IMR-90 (cell line): ENCODE measurements at regions not wholly inside any gene's neighbourhood (a gene's known extent, or its start where the extent isn't known, plus 50 kb on each side); places are given as distances from the start of the nearest gene placed in this dataset.

Source experiments
- BHLHE40 ChIP-seq: fragments of 150-350 bp; IDR thresholded peaks from 2 replicates; pipeline ENCODE4 v1.6.1; 2016; ENCODE audit warnings: mild to moderate bottlenecking, low read depth, low read length
- CEBPB ChIP-seq: IDR thresholded peaks from 2 replicates; pipeline ENCODE4 v1.6.1; 2012; ENCODE audit warnings: low read depth, low read length, improper control_type of control experiment
- CHD1 ChIP-seq: IDR thresholded peaks from 2 replicates; pipeline ENCODE4 v1.6.1; 2012; ENCODE audit warnings: low read depth, low read length, improper control_type of control experiment
- ELK1 ChIP-seq: fragments of 150-350 bp; IDR thresholded peaks from 2 replicates; pipeline ENCODE4 v1.6.1; 2016; ENCODE audit warnings: low read depth, mild to moderate bottlenecking, low read length, moderate library complexity, borderline replicate concordance
- MAFK ChIP-seq: IDR thresholded peaks from 2 replicates; pipeline ENCODE4 v1.6.1; 2012; ENCODE audit warnings: low read depth, low read length, improper control_type of control experiment
- MAZ ChIP-seq: IDR thresholded peaks from 2 replicates; pipeline ENCODE4 v1.6.1; 2012; ENCODE audit warnings: low read depth, mild to moderate bottlenecking, low read length, improper control_type of control experiment, moderate library complexity, borderline replicate concordance
- NFE2L2 ChIP-seq: fragments of 150-350 bp; IDR thresholded peaks from 2 replicates; pipeline ENCODE4 v1.6.1; 2016; ENCODE audit warnings: low read depth, mild to moderate bottlenecking, low read length
- POLR2A ChIP-seq: IDR thresholded peaks from 2 replicates; pipeline ENCODE4 v1.6.1; 2012; ENCODE audit warnings: mild to moderate bottlenecking, low read depth, low read length
- RAD21 ChIP-seq: IDR thresholded peaks from 2 replicates; pipeline ENCODE4 v1.6.1; 2012; ENCODE audit warnings: low read length, improper control_type of control experiment
- RCOR1 ChIP-seq: IDR thresholded peaks from 2 replicates; pipeline ENCODE4 v1.6.1; 2012; ENCODE audit warnings: mild to moderate bottlenecking, low read length, improper control_type of control experiment; ENCODE audit not compliant: insufficient replicate concordance
- SMC3 ChIP-seq: fragments of 150-350 bp; IDR thresholded peaks from 2 replicates; pipeline ENCODE4 v1.6.1; 2016; ENCODE audit warnings: low read depth, mild to moderate bottlenecking, antibody characterized with exemption, low read length, moderate library complexity
- USF2 ChIP-seq: fragments of 150-350 bp; IDR thresholded peaks from 2 replicates; pipeline ENCODE4 v1.6.1; 2017; ENCODE audit warnings: mild to moderate bottlenecking, antibody characterized with exemption, low read length, low read depth
- TF ChIP-seq, protein P1 (sequence below): conservative IDR thresholded peaks from 2 replicates; pipeline ENCODE4 v1.5.1; 2012; ENCODE audit warnings: mild to moderate bottlenecking, low read depth, low read length, improper control_type of control experiment

GRCh38 chr5:109529987-109530386 is 120.2 kb upstream of the PJA2 start:
- no peak for TF ChIP-seq POLR2A
- no peak for TF ChIP-seq RCOR1
- TF ChIP-seq, protein P1, sequence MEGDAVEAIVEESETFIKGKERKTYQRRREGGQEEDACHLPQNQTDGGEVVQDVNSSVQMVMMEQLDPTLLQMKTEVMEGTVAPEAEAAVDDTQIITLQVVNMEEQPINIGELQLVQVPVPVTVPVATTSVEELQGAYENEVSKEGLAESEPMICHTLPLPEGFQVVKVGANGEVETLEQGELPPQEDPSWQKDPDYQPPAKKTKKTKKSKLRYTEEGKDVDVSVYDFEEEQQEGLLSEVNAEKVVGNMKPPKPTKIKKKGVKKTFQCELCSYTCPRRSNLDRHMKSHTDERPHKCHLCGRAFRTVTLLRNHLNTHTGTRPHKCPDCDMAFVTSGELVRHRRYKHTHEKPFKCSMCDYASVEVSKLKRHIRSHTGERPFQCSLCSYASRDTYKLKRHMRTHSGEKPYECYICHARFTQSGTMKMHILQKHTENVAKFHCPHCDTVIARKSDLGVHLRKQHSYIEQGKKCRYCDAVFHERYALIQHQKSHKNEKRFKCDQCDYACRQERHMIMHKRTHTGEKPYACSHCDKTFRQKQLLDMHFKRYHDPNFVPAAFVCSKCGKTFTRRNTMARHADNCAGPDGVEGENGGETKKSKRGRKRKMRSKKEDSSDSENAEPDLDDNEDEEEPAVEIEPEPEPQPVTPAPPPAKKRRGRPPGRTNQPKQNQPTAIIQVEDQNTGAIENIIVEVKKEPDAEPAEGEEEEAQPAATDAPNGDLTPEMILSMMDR, result no peak
- TF ChIP-seq SMC3, result no peak
- TF ChIP-seq RAD21, result no peak
- no peak for TF ChIP-seq BHLHE40
- no peak for TF ChIP-seq CEBPB
- no peak for TF ChIP-seq MAZ
- no peak for TF ChIP-seq USF2
- TF ChIP-seq CHD1, result no peak
- TF ChIP-seq NFE2L2, result no peak
- no peak for TF ChIP-seq ELK1
- TF ChIP-seq MAFK, result no peak
